Activated naive CD4-positive, alpha-beta T cell (primary cell): ENCODE measurements at regions not wholly inside any gene's neighbourhood (a gene's known extent, or its start where the extent isn't known, plus 50 kb on each side); places are given as distances from the start of the nearest gene placed in this dataset.

ENCODE experiments used
- DNase-seq, 4 experiments: peaks; one replicate each; lab custom pipeline; 2025; lab: John Stamatoyannopoulos, UW

DNA sequence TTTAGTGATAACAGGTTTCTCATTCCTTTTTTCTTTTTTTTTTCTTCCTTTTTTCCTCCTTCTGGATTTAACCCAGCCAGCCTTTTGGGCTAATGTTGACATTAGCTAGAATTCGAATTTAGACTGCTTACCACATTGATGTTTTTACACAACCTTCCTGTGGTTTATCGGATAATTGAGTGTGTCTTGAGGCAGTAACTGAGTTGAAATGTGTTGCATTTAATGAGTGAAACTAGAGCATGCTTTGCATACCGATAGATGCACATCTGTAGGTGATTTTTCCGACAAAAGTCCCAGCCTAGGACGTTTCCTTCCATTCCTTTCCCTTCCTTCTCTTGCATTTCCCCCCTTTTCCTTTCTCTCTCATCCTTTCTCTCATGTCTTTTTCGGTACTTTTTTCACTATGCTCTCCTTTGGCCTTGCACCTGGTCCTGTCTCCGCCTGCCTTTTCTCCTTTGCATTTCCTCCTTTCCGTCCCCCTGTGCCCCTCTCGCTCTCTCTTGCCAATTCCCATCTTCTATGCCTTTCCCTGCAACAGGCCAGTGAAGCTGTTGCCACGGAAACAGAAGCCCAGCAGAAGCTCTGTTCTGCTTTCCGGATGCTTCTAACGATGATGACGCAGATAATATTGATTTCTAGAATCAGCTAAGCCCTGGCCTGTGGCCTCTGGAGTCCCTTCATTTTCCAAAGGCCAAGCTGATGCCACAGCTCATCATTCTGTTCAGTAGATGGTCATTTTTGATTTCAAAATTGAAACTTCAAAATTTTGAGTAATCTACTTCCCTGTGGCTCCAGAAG lies 76.1 kb downstream of the SLC25A47 start:
- DNase-seq: no peak

DNA sequence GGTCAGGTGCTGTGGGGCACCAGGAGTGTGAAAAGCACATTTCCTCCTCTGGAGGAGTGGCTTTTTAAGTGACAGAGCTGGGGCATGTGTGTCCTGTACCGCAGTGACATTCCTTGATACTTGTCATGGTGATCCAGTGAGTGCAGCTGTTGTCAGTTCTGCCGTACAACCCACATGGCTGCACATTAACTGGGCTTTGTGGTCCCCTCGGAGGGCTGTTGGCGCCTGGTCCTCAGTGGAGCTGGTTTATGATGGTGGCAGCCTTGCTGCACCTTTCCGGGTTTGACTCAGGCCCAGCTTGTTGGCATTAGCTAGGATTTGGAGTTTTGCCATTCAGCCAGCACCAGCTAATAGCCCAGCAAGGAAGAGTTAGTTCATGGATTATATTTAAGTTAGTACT lies 77.0 kb downstream of the SLC25A47 start:
- DNase-seq: no peak

DNA sequence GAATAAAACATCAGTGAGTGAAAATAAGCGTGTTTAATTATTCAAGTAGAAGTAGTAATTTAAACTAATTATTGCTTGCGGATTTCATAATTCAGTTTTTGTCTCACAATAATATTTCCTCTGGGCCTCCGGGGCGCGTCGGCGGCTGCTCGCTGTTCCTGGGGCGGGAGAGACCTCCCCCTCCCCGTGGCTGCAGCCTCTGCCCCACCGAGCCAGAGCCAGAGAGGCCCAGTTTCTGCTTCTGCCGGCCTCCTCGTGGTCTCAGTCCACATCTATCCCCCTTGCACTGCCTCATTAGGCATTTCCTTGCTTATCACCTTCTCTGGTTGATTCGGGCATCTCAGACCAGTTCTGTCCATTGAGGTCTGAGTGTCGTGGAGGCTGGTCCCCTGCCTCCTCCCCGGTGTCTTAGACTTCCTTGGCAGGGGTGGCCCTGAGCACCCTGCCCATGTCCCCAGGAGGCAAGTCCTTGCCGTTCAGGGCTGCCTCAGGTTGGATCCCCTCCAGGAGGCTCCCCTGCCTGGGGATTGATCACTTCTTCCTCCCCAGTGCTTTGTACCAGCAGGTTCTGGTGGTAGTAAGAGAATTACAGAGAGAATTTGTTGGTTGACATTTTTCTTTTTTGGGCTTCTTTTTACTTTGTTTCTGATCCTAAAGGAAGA lies 78.0 kb downstream of the SLC25A47 start:
- DNase-seq: no peak

DNA sequence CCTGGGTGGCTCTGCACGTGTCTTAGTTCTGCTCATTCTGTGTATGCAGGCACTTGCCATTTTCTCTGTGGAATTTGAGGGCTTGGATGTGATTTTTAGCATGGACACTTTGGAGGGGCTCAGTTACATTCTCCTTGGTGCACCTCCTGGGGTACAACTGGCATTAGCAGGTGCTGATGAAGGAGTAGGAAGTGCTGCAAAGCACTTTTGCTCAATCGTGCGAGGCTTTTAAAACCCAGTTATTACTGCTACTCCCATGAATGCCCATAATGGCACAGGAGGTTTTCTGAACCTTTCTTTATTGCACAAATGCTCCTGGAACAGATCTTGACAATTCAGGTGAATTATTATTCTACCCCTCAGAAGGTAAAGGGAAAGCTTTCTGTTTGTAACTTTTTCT lies 78.7 kb downstream of the SLC25A47 start:
- DNase-seq: no peak

DNA sequence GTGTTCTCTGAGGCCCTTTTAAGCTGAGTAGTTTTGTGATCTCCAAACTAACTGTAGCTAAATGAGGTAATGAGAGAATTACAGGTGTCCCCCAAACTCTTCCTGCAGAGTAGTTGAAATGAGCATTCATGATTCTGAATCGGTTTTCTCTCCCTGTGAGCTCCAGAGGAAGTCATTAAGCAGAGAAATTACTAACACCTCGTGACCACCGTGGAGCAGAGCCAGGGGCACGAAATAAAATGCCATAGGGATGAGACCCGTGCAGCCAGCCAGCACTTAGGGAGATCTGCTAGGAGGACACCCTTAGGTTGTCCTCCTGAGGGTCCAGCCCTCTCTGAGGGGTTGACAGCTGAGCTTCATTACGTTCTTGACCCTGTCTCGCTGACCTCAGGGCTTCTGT lies 79.5 kb downstream of the SLC25A47 start:
- DNase-seq: no peak

DNA sequence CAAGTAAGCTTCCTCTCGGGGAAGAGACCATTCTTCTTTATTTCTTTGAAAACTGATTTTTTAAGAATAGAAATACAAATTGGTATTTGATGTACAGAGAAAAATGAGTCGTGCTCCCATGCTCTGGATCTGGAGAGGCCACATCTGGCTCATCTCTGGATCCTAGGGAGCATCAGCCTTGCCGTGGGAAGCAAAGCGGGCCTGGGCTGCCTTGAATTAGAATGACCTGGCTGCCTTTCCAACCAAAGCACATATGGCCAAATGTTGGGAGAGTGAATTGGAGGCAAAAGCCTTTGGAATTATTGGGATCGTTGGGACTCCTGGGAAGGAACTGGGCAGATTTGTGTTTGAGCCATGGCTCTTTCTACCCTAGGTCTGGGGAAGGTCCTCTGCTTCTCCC lies 80.0 kb downstream of the SLC25A47 start:
- DNase-seq: no peak

DNA sequence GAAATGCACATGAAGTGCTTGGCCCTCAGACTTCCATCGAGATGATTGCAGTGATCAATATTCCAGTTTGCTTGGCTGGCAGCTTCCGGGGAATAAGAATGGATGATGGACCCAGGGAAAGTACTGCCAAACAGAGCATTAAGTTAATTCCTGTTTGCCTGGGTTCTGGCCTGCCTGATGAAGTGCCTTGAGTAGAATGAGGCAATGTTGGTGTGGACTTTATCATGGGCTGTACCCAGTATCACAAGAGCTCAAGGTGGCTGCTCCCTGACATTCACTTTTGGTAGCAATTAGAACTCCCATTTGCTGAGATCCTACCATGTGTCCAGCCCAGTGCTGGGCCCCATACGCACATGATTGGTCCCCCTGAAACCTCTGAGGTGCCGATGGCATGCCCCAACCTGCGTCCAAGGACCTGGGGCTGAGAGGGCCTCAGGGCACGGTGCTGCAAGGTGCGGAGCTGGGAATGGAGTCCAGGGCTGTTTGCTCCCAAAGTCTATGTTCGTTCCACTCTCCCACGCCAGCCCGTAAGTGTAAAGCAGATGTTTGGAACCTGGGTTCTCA lies 80.7 kb downstream of the SLC25A47 start:
- no peak for DNase-seq

DNA sequence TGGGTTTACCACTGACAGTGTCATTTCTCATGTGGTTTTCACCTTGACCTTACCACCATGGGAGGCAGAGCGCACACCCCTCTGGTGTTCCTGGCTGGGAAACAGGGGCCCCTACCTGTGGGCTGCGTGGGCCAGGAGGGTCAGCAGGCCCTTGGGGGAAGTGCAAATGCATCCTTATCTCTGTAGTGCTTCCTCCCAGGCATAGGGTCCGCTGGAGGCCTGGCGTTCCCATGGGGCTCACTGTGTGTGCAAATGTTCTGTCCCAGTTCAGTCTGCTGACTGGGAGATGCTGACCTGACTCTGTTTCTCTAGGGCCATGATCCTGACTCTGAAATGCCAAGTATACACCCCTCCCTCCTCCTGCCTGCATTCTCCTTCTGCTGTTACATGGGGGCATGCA lies 81.3 kb downstream of the SLC25A47 start:
- DNase-seq: no peak

DNA sequence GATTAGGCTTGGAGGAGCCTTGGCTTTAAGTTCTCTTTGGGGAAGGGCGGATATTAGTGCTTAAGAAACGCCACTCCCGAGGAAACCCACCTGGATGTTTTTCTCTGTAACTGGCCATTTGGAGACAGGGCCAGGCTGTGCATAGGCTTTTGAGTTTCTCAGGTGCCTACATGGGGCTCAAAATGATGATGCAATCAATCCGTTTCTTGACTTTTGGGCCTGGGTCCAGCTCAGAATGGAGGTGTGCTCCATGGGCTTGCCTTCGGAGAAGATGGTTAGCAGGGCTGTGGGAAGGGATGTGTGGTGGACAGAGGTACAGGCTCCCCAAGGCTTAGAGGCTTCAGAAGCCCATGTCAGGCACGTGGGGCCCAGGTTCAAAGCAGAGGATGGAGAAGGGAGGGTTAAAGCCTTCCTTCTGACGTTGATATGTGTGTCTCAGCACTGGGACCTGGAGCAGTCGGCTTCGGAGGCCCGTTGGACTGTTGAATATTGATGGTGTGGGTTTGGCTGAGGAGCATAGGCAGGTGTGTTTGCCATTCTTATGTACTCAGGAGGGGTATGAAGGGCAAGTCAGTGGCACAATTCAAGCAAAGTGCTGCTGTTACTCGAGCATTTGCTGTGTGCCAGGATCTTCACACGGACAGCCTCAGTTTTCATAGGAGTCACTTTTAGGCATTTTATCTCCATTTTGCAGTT lies 82.8 kb downstream of the SLC25A47 start:
- DNase-seq: no peak

DNA sequence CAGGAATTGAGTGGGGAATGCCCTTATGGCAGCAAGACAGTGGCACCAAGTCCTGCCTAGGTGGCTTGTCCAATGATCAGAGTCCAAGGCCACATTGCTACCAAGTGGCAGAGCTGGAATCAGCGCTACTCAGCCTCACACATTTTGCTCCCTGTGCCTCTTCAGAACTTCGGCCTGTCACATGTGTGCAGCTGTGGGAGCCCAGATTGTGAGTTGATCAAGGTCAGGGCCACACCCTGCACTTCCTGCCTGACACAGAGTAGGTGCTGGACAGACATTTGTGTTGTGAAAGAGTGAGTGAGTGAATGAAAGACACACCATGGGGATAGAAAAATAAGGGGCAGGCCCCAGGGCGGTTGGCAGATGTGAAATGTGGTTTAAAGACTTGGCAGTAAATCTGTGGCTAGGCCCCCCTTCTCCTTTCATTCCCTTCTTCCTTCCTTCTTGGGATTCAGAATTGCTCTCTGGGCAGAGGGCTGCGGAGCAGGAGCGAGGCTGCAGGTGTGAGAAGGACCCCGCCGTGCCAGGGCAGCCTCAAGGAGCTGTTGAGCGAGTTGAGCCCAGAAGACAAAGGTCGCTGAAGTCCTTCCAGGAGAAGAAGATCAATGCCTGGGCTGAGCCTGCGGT lies 83.5 kb downstream of the SLC25A47 start:
- DNase-seq: no peak

DNA sequence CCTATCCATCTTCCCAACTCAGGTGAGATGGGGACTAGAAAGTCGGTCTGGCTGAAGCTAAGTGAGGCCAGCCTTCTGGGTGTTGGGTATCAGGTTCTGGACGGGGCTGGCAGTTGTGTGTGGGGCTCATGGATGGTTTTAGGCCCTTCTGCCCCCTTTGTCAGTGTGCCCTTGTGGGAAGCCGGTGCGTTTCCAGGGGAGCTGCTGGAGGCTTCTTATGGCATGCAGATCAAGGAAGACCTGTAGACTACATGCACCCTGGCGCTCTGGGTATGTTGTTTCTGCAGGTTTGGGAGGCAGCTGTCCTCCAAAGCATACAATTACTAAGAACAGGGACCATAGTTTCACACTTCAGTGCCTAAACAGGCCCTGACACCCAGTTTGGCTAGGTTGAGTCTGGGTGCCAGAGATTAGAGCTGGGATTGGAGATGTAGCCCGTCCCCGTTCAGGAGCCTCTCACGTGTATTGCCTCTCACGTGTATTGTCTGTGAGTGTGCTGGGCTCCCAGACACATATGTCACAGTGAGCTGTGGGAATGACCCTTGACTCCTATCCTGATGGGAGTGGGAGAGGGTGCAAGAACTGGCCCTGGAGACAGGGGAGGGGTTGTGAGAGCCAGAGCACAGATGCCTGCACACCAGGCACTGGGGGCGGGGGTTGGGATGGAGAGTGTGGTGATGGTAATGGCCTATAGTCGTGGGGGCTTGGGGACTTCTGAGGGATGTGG lies 84.4 kb downstream of the SLC25A47 start:
- no peak for DNase-seq

DNA sequence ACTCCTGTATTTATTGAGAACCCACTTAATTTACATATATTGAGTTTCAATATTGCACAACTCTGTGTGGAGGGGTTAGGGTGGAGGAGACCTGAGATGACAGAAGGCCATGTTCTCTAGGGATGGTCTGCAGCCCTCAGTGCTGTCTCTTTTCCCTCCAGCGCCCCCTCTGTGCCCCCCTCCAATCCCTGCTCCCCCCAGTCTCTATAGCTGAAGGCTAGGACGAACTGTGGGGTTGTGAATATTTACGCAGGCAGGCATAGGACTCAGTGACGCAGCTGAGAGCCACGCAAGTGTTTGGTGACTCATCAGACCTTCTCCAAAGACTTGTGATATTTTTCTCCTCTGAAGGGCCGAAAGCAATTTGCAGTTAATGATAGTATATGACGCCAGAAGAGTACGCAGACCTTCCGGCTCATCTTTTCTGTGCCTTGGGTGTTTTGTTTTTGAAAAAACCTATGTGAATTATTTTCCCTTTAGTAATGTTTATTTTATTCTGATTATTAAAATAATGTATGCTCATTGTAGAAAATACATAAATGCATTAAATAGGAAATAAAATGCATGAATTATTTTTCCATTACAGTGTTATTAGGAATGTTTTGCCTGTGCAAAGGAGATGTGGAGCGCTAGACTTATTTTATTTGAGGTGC lies 85.3 kb downstream of the SLC25A47 start:
- DNase-seq: no peak

DNA sequence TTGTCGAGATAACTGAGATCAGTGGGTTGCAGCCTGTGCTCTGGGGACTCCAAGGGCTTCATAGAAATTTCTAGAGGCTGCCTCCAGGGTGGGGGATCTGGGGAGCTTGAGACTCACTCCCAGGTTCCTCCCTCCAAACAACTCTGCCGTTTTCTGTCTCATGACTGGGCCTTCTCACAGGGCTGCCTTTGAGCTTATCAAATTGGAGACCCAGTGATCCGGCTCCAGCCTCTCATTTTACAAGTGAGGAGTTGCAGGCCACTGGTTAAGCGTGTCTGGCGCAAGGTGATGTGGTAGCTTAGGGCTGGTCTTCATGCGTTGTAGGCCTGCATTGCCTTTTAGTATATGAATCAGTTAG lies 85.8 kb downstream of the SLC25A47 start:
- DNase-seq: no peak

DNA sequence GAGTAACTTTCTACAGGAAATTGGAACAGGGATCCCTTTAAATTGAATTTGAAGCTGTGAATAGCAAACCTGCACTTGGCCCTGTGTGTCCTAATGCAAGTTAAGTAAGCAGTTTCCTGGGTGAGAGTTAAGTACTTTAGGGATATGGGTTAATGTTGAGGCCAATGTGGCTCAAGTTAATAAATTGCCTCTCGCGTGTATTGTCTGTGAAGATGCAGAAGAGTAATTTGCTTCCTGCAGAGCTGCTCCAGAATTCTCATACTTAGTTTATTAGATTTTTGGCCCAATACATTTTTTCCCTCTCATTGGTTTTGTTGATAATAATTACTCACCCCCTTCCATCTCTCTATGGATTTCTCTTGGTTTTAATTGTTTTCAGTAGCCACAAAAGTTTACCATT lies 86.5 kb downstream of the SLC25A47 start:
- no peak for DNase-seq

DNA sequence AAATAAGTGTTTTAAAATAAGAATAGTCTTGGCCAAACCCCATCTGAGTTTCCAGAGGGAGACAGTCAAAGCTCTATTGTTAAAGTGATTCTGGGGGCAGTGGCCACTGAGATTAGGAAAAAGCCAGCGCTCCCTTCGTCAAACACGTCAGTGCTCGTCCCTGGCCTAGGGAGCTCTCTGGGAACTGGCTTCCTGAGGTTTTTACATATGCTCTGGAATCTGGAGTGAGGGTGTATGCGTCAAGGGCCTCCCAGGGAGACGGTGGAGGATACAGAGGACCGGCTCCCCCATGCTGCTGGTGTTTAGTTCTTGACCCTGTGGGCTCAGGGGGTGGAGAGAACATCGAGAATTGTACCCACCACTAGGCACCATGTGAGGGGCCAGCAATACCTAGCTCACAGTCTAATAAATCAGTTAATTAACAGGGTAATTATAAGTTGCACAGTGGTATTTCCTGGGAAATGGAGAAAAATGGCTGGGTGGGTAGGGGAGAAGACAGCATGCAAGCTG lies 87.0 kb downstream of the SLC25A47 start:
- DNase-seq: no peak

DNA sequence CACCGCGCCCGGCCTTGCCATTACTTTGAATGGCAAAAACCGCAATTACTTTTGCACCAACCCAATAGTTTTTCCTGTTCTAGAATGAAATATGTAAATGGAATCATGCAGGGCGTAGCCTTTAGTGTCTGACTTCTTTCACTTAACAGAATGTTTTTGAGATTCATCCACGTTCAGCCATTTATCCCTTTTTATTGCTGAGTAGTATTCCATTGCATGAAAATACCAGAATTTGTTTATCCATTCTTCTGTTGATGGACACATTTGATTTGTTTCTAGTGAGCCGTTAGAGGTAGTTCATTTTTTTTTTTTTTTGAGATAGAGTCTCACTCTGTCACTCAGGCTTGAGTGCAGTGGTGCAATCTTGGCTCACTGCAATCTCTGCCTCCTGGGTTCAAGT lies 90.6 kb downstream of the SLC25A47 start:
- DNase-seq: no peak

DNA sequence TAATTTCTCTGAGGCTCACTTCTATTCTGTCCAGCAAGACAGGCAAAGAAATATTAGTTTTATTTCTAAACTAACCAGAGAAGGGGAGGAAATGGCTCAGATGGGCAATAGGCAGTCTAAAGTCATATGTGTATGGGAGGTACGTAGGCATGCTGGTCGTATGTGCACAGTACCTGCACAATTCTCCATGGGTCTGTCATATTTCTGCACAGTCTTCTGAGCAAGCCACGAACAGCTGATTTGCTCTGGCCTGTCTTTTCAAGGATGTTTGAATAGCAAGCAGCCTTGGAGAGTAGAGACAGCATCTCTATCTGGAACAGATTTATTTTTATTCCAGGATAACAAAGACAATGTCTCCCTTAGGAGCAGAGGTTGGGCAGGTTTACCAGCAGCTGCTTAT lies 92.1 kb downstream of the SLC25A47 start:
- DNase-seq: no peak

DNA sequence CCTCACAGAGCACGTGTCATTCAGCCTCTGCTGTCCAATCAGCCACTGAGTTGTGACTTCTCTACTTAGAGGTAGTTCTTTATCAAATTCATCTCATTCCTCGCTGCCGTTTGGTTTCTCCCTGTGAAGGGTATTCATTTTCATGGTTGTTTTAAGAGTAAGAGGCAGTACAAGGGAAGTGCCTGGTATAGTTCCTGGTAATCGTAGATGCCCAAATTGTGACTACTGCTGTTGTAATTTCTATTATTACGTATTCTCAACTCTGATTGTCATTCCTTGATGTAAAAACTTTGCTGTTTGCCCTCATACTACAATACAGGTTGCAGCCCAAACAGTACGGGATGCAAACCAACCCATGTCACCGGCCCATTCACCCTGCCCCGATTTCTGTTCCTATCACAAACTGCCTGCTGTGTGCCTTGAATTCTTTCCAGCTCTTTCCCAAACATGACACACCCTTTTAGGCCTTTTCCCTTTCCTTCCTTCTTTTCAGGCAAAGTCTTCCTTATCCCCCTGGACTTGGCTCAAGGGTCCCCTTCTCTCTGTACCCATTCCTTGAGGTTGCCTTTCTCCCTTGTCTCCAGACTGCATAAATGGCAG lies 93.0 kb downstream of the SLC25A47 start:
- no peak for DNase-seq

DNA sequence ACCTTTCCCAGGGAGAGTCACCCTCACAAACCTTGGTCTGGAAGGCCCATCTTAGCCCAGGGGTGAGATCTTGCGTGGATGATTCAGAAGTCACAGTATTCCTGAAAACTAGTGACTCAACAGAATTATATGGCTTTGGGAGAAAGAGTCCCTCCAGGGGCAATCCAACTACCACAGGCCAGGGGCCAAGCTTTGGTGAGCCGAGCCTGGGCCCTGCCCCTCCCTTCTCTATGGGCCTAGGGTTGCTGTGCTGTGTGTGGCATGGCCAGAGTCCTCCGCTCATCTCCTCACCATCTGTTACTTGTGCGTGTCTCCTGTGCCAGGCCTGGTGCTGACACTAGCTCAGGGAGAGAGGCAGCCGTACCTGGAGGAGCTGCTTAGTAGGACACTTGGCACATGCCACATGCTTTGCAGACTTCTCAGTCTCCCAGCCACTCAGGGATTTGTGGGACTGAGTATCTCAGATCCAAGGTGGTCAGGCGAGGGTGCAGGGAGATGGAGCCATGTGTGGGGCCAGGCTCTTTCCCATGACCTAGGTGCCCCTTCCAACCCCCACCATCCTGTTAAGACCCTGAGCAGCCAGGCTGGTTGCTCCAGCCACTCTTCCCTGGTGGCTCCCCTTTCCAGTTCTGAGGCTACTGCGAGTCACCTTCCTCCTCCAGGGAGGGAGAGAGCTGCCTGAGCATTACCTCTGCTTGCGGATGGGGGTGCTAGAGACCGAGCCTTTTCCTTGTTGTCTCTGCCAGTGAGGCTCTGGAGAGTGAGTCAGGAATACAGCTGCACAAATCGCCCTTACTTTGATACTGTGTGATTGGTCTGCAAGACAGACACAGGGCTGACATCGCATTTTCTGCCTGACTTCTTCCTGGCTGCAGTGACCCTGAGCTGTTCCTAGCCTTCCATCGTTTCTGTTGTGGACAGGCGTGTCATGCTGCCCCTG lies 94.1 kb downstream of the SLC25A47 start:
- DNase-seq: no peak

DNA sequence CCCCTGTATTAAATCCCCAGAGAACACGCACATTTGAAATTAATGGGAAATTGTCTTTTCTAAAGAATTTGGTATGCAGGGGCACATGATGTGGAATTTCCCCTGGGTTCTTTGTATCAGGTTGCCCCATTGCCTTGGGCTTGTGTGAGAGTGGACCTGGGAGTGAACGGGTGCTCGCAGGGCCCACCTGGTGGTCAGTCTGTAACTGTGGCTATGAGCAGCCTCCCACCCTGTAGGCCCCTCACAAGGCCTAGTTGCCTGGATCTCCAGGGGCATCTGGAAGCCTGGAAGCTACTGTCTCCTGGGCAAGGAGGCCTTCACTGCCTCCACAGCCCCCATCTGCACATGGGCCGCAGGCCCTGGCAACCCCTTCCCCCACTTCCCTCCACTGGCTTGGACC lies 96.7 kb downstream of the SLC25A47 start:
- DNase-seq: no peak
